GM21515 (cell line): ENCODE measurements at regions not wholly inside any gene's neighbourhood (a gene's known extent, or its start where the extent isn't known, plus 50 kb on each side); places are given as distances from the start of the nearest gene placed in this dataset.
"Not testable (repeated sequence)": the region's sequence is repeated elsewhere in the genome, so short reads cannot be mapped to it uniquely, and the experiment has no call there.

Experiments
- ATAC-seq: cut with Tn5 transposase; IDR thresholded peaks from one replicate; pipeline ENCODE4 v1.9.1; 2021; ENCODE audit not compliant: unreplicated experiment

DNA sequence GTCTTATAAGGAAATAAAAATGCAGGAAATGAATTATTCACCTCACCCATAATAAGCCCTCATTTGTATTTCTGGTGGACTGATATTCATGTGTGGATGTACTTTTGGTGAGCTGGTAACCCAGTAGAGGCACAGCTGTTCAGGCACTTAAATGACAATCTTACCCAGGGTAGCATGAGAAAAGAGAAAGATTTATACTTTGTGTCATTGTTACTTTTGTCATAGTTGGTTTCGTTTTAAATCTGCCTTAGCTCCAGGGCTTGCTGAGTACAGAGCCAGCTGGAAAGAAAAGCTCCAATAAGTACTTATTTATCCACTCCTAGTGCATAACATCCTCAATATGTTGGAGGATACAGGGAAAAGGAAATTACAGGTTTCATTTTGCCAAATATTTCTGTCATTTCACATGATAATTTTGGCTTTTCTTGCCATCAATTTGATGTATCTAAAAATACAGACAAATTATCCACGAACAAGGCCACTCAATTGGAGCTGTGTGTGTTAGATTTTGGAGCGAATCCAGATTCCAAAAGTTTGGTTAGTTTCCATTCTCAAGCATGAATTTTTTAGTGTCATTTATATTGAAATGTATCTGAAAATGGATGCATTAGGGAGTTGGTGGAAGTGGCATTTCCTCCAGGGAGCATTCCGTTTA lies 1276.1 kb upstream of the FAM98A start:
- no peak for ATAC-seq

DNA sequence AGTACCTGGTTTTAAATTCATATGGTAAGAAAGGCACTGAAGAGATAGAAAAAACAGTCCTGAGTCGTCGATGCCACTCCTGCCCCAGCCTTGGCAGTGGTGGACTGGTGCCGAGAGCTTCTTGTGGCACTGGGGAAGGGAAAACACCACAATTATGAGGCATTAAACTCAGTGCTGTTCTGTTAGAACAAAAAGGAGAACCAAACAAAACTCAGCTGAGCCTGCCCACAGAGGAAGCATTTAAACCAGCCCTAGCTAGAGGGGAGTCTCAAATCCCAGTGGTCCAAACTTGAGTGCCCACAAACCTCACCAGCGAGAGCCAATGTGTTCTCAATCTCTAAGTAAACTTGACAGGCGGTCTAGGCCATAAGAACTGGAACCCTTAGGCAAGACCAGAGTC lies 1254.5 kb upstream of the FAM98A start:
- no peak for ATAC-seq

DNA sequence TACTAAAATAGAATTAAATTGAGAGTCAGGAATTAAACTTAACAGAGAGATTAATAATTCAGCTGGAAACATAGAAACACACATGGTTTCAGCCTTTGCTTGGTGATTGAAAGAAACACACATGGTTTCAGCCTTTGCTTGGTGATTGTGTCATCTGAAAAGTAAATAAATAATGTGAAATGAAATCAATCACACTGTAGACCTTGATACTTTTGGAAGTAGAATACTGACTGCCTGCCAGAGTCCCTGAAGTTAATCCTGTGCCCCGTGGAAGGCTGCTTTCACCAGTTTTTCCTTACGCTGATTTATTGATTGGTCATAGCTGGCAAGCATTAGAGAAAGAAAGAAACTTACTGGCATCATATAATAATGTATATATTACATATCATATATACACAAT lies 1252.7 kb upstream of the FAM98A start:
- ATAC-seq, result no peak

DNA sequence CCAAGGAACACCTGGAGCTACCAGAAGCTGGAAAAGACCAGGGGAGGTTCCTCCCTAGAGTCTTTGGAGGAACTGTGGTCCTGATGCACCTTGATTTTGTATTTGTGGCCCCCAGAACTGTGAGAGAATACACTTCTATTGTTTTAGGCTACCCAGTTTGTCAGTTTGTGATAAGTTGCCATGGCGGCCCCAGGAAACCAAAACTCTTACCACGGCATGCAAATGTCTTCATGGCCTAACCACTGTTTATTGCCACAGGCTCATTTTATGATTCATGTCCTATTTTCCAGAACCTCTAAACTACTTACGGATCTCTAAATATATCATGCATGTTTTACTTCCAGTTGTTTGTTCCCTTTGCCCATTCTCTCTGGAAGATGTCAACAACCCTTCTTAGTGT lies 1250.7 kb upstream of the FAM98A start:
- ATAC-seq, result no peak

DNA sequence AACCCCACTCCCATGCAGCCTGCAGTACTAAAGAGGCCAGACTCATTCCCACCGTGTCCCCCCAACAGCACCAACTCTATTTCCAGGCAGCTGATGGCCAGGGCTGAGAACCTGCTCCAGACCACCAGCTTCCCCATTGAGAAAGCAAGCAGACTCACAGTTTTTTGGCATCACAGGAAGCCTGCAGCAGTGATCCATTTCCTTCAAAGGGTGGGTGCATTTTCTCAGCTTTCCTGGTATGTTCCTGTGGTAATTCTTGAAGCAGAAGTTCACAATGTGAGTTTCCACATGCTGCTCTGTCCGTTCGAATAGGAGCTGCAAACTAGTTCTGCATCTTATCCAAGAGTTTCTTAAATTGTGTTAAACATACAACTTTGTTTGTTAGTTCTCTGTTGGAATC lies 1249.6 kb upstream of the FAM98A start:
- no peak for ATAC-seq

DNA sequence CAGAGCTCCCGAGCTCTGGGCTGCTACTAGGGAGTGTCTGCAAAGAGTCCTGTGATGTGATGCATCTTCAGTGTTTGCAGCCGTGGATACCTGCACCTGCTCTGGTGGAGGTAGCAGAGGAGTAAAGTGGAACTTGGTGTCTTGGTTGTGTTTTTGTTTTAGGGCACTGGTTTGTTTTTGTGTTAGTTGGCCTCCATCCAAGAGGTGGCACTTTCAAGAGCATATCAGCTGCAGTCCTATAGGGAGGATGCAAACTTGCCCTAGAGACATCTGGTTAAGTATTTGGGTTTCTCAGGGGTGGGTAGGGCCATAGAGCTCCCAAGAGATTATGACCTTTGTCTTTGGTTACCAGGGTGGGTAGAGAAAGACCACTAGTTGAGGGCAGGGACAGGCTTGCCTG lies 1249.0 kb upstream of the FAM98A start:
- ATAC-seq, result no peak

DNA sequence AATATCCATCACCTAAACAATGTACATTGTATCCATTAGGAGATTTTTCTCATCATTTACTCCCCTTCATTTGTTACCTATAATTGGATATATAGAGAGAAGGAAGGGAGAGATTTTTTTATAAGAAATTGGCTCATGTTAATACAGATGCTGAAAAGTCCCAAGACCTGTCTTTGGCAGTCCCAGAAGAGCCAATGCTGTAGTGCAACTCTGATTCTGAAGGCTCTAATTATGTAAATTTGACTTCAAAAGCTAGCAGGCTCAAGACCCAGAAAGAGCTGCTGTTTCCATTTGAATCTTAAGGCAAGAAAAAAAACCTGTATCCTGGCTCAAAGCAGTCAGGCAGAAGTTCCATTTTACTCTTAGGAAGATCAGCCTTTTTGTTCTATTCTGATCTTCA lies 1245.5 kb upstream of the FAM98A start:
- no peak for ATAC-seq

DNA sequence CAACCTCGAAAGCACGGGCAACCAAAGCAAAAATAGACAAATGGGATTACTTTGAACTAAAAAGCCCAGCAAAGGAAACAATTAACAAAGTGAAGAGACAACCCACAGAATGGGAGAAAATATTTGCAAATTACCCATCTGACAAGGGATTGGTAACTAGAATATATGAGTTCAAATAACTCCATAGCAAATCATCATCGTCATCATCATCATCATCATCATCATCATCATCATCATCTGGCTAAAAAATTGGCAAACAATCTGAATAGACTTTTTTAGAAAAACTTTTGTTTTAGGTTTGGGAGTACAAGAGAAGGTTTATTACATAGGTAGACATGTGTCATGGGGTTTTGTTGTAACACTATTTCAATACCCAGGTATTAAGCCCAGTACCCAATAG lies 1239.3 kb upstream of the FAM98A start:
- no peak for ATAC-seq

DNA sequence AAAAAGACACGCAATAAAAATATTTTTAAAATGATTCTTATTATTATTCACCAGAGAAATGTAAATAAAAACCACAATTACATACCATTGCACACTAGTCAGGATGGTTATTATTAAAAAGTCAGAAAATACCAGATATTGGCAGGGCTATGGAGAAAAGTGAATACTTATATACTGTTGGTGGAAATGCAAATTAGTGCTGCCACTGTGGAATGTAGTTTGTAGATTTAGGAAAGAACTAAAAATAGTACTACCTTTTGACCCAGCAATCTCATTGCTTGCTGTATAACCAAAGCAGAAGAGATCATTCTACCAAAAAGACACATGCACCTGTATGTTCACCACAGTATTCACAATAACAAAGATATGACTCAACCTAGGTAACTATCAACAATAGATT lies 1237.3 kb upstream of the FAM98A start:
- ATAC-seq, result no peak

DNA sequence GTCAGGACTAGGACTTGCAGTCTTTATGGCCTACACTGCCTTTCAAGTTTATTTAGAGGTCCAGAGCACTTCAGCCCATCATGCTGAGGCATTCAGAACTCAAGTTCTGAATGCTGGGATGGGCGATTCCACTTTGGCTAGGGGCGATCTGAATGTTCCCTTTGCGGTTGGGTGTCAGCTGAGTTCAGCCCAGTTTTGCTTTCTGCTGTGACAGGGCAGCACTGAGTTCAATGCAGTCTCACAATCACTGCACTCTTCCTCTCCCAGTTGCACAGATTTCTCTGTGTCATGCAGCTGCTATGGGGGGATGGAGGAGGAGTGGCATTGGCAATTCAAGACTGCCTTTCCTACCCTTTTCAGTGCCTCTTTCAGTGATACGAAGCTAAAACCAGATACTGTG lies 1232.0 kb upstream of the FAM98A start:
- ATAC-seq, result no peak

DNA sequence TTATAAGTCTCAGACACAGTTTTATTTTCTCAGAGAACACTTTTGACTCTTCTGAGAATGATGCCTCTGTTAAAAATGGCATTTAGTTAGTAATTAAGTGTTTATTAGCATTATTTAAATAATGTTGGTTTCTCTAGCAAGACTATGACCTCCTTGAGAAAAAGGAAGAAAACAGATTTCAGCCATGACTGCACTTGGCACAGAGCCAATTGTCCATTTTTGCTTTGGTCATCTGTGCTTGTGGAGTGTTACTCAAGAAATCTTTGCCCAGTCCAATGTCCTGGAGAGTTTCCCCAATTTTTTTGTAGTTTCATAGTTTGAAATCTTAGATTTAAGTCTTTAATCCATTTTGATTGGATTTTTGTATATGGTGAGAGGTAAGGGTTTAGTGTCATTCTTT lies 1229.4 kb upstream of the FAM98A start:
- no peak for ATAC-seq

DNA sequence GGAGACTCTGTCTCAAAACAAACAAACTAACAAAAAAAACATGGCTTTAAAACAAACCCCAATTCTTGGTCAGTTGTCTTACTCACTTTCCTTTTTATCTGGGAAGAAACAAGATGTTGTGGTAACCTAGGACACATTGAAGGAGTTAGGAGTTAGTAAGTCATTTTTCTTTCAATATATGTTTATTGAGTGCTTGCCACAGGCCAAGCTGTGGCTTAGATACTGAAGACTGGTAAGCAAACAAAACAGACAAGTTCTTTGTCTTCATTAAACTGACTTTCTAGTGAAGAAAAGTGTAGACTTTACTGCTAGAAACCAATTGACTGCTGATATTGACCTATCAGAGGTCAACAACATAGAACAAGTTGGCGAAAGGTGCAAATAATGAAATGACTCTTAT lies 1228.3 kb upstream of the FAM98A start:
- no peak for ATAC-seq

DNA sequence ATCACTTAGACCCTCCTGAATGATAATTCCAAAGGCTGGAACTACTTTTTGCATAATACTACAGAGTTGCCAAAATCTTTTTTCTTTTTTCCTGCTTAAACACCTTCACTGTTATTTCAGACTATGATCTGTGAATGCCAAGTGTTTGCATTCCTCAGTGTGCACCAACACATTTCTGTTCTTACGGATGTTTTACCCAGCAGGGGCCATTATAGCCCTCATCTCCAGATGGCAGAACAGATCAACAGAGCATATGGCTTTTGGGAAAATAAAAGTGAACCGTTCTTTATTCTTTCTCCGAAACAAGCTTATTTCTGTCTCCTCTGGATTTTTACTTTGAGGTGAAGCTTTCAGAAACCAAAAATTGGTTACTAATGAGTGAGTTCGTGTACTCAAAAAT lies 1226.6 kb upstream of the FAM98A start:
- ATAC-seq, result no peak

DNA sequence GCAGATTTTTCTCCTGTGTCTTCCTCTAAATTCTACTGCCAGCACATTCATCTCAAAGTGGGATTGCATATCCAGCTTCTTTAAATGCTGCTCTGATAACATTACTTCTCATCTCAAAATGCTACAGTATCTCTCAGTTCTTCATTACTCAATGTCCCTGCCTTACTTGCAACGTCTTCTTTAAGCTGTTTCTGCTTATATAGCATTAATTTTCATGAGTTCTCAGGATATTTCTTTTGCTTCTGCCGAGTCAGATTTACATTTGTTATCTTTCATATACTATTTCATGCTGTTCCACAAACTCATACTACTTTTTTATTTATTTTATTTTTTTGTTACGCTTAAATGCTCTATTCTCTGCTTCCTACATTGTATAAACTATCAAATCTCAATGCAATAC lies 1223.5 kb upstream of the FAM98A start:
- ATAC-seq, result no peak

DNA sequence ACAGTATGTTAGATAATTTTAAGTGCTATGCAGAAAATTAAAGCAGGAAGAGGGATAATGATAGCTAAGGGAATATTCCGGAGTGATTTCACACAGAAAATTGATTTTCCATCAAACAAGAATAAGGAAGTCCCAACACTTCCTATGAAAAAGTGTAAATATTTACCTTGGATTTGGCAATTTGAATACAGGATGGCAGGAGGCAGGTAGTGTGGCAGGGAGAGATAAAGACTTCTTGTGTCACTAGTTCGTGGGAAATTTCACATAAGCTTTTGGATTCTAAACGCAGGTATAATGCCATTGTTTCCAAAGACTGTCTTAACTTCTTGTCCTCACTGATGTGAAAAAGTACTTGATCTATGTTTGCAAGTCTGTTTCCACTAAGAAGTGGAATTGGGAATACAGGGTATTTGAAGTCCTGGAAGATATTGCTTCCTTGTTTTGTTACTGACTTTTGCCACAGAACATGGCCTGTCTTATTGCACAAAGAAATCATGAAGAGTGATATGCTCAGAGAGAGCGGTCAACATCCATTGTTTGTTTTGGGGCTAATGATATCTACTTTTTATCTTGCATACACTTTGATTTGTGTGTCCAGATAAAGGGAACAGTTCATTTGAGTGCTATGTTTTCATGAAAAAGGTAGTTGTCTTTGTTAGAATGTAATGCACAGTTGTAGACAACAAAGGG lies 1216.1 kb upstream of the FAM98A start:
- ATAC-seq, result no peak

DNA sequence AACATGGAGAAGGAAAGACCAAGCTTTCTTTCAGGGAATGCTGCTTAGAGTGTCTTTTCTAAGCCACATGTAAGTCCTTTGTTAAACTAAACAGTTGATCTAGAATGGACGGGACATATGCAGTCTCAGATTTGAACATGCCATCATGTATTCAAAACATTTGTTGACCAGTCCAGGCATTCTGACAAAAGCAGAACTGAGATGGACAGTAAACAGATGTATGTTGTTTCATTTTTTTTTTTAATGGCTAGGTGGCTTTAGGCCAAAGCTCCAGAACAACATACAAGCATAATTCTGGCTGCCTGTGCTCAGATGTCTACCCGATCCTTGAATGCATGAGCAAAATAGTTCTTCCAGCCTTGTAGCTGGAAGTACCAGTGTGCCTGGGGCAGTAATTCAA lies 1211.4 kb upstream of the FAM98A start:
- ATAC-seq, result no peak

DNA sequence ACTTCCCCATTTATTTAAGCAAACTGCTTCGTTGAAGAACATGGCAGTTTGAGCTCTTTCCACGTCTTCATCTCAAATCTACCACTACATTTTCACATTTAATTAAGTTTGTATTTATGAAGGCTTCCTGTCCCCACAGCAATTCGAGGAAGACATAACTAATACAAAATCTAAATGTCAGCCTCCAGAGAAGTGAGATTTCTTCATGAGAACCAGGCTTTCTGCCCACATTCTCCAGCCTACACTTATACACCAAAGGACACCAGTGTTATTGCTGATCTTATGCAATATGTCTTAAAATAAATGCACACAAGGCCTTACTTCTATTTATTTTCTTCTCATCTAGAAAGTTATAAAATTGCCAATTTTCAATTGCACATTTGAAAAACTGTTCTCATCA lies 1209.3 kb upstream of the FAM98A start:
- no peak for ATAC-seq

DNA sequence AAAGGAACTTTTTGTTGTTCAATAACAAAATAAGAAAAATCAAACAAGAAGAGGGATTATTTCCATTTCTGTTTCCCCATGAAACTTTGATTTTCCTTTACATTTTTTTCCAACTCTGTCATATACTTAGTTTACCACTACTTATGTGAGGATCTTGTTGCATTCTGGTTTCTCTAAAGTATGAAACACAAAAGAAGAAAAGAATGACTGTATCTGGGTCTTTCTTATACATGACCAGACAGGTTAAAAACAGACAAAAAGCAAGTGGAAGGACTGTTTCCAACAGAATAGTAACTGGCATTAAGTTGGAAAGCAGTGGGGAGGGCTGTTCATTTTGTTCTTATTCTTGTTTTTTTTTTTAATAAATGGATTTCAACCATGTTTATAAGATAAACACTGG lies 1207.8 kb upstream of the FAM98A start:
- no peak for ATAC-seq

DNA sequence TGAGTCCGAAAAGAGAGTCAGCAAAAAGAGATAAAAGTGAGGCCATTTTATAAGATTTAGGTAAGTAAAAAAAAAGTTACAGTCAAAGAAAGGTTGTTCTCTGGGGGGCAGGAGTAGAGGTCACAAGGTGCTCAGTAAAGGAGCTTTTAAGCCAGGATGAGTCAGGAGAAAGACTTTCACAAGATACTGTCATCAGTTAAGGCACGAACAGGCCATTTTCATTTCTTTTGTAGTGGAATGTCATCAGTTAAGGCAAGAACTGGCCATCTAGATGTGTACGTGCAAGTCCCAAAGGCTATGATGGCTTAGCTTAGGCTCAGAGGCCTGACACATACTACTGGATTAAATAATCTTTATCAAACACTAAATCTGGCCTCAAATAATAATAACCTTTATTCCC lies 1207.3 kb upstream of the FAM98A start:
- no peak for ATAC-seq

DNA sequence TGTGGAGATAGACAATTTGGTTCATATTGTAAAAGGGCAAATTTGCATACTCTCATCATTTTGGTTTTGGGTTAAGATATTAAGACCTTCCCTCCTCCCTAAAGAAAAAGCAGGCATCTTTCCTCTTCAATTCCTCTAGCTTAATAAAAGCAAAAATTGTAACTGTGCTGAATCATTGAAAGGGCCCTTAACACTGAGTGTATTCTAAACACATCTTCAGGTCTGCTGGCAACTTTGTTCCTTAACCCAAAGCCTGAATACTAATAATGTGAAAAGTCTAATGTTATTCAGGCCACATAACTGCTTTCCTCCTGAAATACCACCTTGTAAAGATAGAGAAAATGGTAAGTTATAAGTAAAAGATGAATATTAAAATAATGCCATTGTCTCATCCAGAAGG lies 1200.5 kb upstream of the FAM98A start:
- ATAC-seq, result no peak

DNA sequence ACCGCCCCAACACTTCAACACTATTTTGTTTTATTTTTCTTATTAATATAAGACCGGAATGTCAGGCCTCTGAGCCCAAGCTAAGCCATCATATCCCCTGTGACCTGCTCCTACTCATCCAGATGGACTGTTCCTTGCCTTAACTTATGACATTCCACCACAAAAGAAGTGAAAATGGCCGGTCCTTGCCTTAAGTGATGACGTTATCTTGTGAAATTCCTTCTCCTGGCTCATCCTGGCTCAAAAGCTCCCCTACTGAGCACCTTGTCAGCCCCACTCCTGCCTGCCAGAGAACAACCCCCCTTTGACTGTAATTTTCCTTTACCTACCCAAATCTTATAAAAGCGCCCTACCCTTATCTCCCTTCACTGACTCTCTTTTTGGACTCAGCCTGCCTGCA lies 1196.5 kb upstream of the FAM98A start:
- not testable (repeated sequence) for ATAC-seq

DNA sequence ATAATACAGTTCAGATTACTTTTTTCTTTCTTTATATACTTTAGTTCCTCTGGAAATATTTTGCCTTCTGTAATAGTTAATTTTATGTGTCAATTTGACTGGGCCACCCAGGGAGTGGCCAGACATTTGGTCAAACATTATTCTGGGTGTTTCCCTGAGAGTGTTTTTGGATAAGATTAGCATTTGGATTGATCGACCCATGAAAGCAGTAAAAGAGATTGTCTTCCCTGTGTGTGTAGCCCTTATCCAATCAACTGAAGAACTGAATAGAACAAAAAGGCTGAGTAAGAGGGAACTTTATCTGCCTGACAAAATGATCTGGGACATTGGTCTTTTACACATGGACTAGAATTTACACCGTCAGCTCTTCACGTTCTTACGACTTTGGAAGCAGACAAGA lies 1190.1 kb upstream of the FAM98A start:
- no peak for ATAC-seq

DNA sequence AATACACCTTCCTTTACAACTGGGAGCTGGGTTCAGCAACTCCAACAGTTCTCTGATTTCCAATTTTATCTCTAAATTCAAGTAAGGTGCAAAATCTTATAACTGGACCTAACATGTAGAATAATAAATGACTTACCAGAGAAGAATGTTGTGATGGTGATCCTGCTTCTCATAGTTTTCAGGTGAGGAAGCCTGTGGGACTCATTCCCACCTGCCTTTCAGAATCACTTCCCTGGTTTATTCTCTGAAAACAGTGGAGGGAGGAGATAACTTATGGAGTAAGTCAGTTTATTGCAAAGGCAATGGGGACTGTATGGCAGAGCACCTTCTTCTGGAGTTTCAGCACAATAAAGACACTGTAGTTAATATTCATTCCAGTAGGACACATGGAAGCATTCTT lies 1188.2 kb upstream of the FAM98A start:
- no peak for ATAC-seq
